SU-DHL-6 (cell line): ENCODE measurements at regions not wholly inside any gene's neighbourhood (a gene's known extent, or its start where the extent isn't known, plus 50 kb on each side); places are given as distances from the start of the nearest gene placed in this dataset.

ENCODE experiments used
- H2AFZ ChIP-seq: fragments of 200-600 bp; sonication (generic); 2 replicates; pipeline ENCODE4 v1.6.1; 2014; ENCODE audit warnings: low read depth, mild to moderate bottlenecking, moderate library complexity, mixed read lengths, antibody characterized with exemption, low read length; ENCODE audit not compliant: severe bottlenecking
- H3F3A ChIP-seq: fragments of 200-600 bp; shearing (Covaris generic); 2 replicates; pipeline ENCODE4 v1.6.0; 2016; ENCODE audit warnings: antibody characterized with exemption, mild to moderate bottlenecking; ENCODE audit not compliant: insufficient read depth
- H3K27ac ChIP-seq: fragments of 200-600 bp; sonication (generic); 2 replicates; pipeline ENCODE4 v1.5.1; 2016; ENCODE audit warnings: low read depth, mild to moderate bottlenecking, low read length, moderate library complexity, mixed read lengths
- H3K27me3 ChIP-seq: fragments of 200-600 bp; sonication (generic), shearing (Covaris generic); 2 replicates; pipeline ENCODE4 v1.6.0; 2014; ENCODE audit warnings: mild to moderate bottlenecking, low read length
- H3K36me3 ChIP-seq: fragments of 200-600 bp; sonication (generic); 2 replicates; pipeline ENCODE4 v1.6.1; 2014; ENCODE audit warnings: mild to moderate bottlenecking, low read length, mixed read lengths
- H3K4me2 ChIP-seq: fragments of 300-600, 200-600 bp; shearing (Covaris generic), sonication (generic); 2 replicates; pipeline ENCODE4 v1.6.0; 2014; ENCODE audit warnings: low read length, low read depth, mild to moderate bottlenecking; ENCODE audit not compliant: poor library complexity, severe bottlenecking
- H3K4me3 ChIP-seq: fragments of 200-600 bp; sonication (generic); 2 replicates; pipeline ENCODE4 v1.5.1; 2014; ENCODE audit warnings: antibody characterized with exemption, low read length, mild to moderate bottlenecking, mixed read lengths; ENCODE audit not compliant: insufficient read depth, poor library complexity, severe bottlenecking
- H3K79me2 ChIP-seq: fragments of 200-600 bp; sonication (generic); 2 replicates; pipeline ENCODE4 v1.6.1; 2014; ENCODE audit warnings: mild to moderate bottlenecking, low read length, moderate library complexity; ENCODE audit not compliant: insufficient read depth
- H3K9ac ChIP-seq: fragments of 200-600 bp; sonication (generic); 2 replicates; pipeline ENCODE4 v1.7.0; 2014; ENCODE audit warnings: mild to moderate bottlenecking, low read length
- H3K9me2 ChIP-seq: fragments of 200-600 bp; sonication (generic); replicated peaks from 2 replicates; pipeline ENCODE4 v1.6.1; 2014; ENCODE audit warnings: low read length; ENCODE audit not compliant: insufficient read depth
- H3K9me3 ChIP-seq: fragments of 200-600 bp; sonication (generic); 2 replicates; pipeline ENCODE4 v1.6.1; 2014; ENCODE audit warnings: low read length, mixed read lengths; ENCODE audit not compliant: insufficient read depth
- H4K20me1 ChIP-seq: fragments of 200-600 bp; sonication (generic); 2 replicates; pipeline ENCODE4 v1.6.1; 2014; ENCODE audit warnings: low read depth, mild to moderate bottlenecking, antibody characterized with exemption, low read length, moderate library complexity, mixed read lengths
- CTCF ChIP-seq: fragments of 200-600 bp; sonication (generic); IDR thresholded peaks from one replicate; pipeline ENCODE4 v1.5.1; 2017; ENCODE audit warnings: antibody characterized with exemption, mild to moderate bottlenecking, low read length, moderate library complexity; ENCODE audit not compliant: insufficient read depth, poor library complexity, severe bottlenecking
- EZH2phosphoT487 ChIP-seq: fragments of 200-600 bp; sonication (generic), shearing (Covaris generic); conservative IDR thresholded peaks from 2 replicates; pipeline ENCODE4 v1.6.1; 2018; ENCODE audit warnings: mild to moderate bottlenecking, antibody characterized with exemption, low read length, moderate library complexity, mixed read lengths

- Histone ChIP-seq H3K9me2 (no peaks in the 10 kb centered on the region), H3K4me3 (no peak overlapping the region), H3K9ac (no peak overlapping the region), H2AFZ (no peak overlapping the region), H3K27ac (no peak overlapping the region), H3K4me2 (no peak overlapping the region), H3K36me3 (peaks cover 4% of the 10 kb centered on the region; the same call in 1 of the 2 replicates), H3F3A (no peaks in the 10 kb centered on the region), H3K9me3 (peaks cover 11% of the 10 kb centered on the region; the same call in 1 of the 2 replicates), H3K27me3 (no peaks in the 10 kb centered on the region), H4K20me1 (no peaks in the 10 kb centered on the region), H3K79me2 (no peaks in the 10 kb centered on the region)
- TF ChIP-seq CTCF: no peak
- no peak for TF ChIP-seq EZH2phosphoT487
Measured at GRCh38 chr16:35788381-35788780, 2329.0 kb downstream of the TP53TG3F start.

- no peaks in the 10 kb centered on the region for H3K36me3 ChIP-seq
- H3K27ac ChIP-seq: no peak overlapping the region
- H3K9ac ChIP-seq: no peak overlapping the region
- no peaks in the 10 kb centered on the region for H3F3A ChIP-seq
- no peaks in the 10 kb centered on the region for H4K20me1 ChIP-seq
- no peak overlapping the region for H2AFZ ChIP-seq
- no peaks in the 10 kb centered on the region for H3K9me2 ChIP-seq
- H3K9me3 ChIP-seq: peaks cover under 1% of the 10 kb centered on the region; the same call in 1 of the 2 replicates
- H3K27me3 ChIP-seq: no peaks in the 10 kb centered on the region
- no peaks in the 10 kb centered on the region for H3K79me2 ChIP-seq
- no peak overlapping the region for H3K4me2 ChIP-seq
- TF ChIP-seq CTCF (no peak), EZH2phosphoT487 (no peak)
- no peak overlapping the region for H3K4me3 ChIP-seq
Measured at GRCh38 chr16:35792516-35793285, 2333.3 kb downstream of the TP53TG3F start.

DNA sequence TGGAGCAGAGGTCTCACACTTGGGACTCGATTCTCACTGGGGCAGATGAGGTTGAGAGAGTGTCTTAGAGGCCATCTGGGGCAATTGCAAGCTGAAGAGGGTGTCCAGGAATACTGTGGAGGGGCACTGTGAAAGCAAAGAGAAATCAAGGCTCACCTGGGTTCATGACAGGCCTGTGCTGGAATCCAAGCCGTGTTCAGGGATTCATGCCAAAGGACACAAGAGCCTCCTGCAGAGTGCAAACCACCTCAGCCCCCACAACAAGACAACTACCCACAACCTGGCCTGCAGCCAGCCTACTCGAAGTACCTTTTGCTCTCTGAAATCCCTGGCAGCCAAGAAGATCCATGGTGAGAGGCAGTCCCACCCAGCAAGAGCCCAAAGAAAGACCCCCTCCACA is 2334.2 kb downstream of the TP53TG3F start:
- no peak overlapping the region for H2AFZ ChIP-seq
- H3K4me2 ChIP-seq: no peak overlapping the region
- no peaks in the 10 kb centered on the region for H3F3A ChIP-seq
- H3K9ac ChIP-seq: no peak overlapping the region
- TF ChIP-seq CTCF (no peak), EZH2phosphoT487 (no peak)
- H3K27ac ChIP-seq: no peak overlapping the region
- no peaks in the 10 kb centered on the region for H3K27me3 ChIP-seq
- H3K9me3 ChIP-seq: no peaks in the 10 kb centered on the region
- no peak overlapping the region for H3K4me3 ChIP-seq
- H3K79me2 ChIP-seq: no peaks in the 10 kb centered on the region
- no peaks in the 10 kb centered on the region for H3K36me3 ChIP-seq
- H3K9me2 ChIP-seq: no peaks in the 10 kb centered on the region
- H4K20me1 ChIP-seq: no peaks in the 10 kb centered on the region
